Keratinocyte (primary cell): ENCODE measurements at regions not wholly inside any gene's neighbourhood (a gene's known extent, or its start where the extent isn't known, plus 50 kb on each side); places are given as distances from the start of the nearest gene placed in this dataset.

Experiments
- DNase-seq: peaks from one replicate; pipeline ENCODE4 v3.0.0-alpha.2; 2011; ENCODE audit warnings: low read depth, missing footprints, low spot score
- FAIRE-seq: peaks from 2 replicates; lab custom pipeline; 2011; peaks lifted over from hg19 to GRCh38; lab: Jason Lieb, UNC
- H2AFZ ChIP-seq: 2 replicates; pipeline ENCODE4 v1.6.0; 2012; ENCODE audit warnings: low read length, control low read depth, inconsistent platforms; ENCODE audit not compliant: control insufficient read depth
- H3K27ac ChIP-seq: 2 replicates; pipeline ENCODE4 v1.5.1; 2011; ENCODE audit warnings: low read length; ENCODE audit not compliant: control insufficient read depth, insufficient read depth
- H3K27me3 ChIP-seq: 3 replicates; pipeline ENCODE4 v1.6.0; 2011; ENCODE audit warnings: low read length; ENCODE audit not compliant: control insufficient read depth, insufficient read depth; ENCODE audit errors: extremely low read depth
- H3K36me3 ChIP-seq, 2 experiments: 2 replicates in 1 of 2; 3 replicates in 1 of 2; pipeline ENCODE4 v1.5.1; 2011; ENCODE audit warnings: low read length in 2 of 2, mild to moderate bottlenecking in 1 of 2; ENCODE audit not compliant: control insufficient read depth in 2 of 2, insufficient read depth in 2 of 2; ENCODE audit errors: extremely low read depth in 1 of 2
- H3K4me1 ChIP-seq: 3 replicates; pipeline ENCODE4 v1.5.1; 2011; ENCODE audit warnings: low read length; ENCODE audit not compliant: control insufficient read depth, insufficient read depth; ENCODE audit errors: extremely low read depth
- H3K4me2 ChIP-seq: 3 replicates; pipeline ENCODE4 v1.6.0; 2011; ENCODE audit warnings: low read depth, low read length; ENCODE audit not compliant: control insufficient read depth, insufficient read depth; ENCODE audit errors: extremely low read depth
- H3K4me3 ChIP-seq, 3 experiments: fragments of 200-600 bp in 1 of 3; sonication (generic) in 1 of 3; 2 replicates in 2 of 3; 3 replicates in 1 of 3; pipeline ENCODE4 v1.5.1; 2011 to 2016; ENCODE audit warnings: low read length in 3 of 3, mild to moderate bottlenecking in 3 of 3, control low read depth in 2 of 3, inconsistent platforms in 1 of 3, low read depth in 1 of 3, mixed read lengths in 1 of 3, mixed run types in 1 of 3, moderate library complexity in 1 of 3; ENCODE audit not compliant: control insufficient read depth in 2 of 3, insufficient read depth in 2 of 3; ENCODE audit errors: extremely low read depth in 1 of 3
- H3K79me2 ChIP-seq: 2 replicates; pipeline ENCODE4 v1.6.0; 2012; ENCODE audit warnings: low read length; ENCODE audit not compliant: control insufficient read depth, insufficient read depth
- H3K9ac ChIP-seq: 3 replicates; pipeline ENCODE4 v1.6.0; 2011; ENCODE audit warnings: low read length; ENCODE audit not compliant: control insufficient read depth, insufficient read depth; ENCODE audit errors: extremely low read depth
- H3K9me1 ChIP-seq: 3 replicates; pipeline ENCODE4 v1.6.0; 2011; ENCODE audit warnings: low read length; ENCODE audit not compliant: control insufficient read depth, insufficient read depth; ENCODE audit errors: extremely low read depth
- H3K9me3 ChIP-seq: 2 replicates; pipeline ENCODE4 v1.5.1; 2012; ENCODE audit warnings: low read depth, low read length; ENCODE audit not compliant: control insufficient read depth
- H4K20me1 ChIP-seq: 3 replicates; pipeline ENCODE4 v1.6.0; 2011; ENCODE audit warnings: low read length; ENCODE audit not compliant: control insufficient read depth, insufficient read depth; ENCODE audit errors: extremely low read depth
- EZH2 ChIP-seq: IDR thresholded peaks from one replicate; pipeline ENCODE4 v1.6.1; 2012; ENCODE audit warnings: inconsistent platforms, mild to moderate bottlenecking, low read length, moderate library complexity
- dilution Hi-C: fragments of 300-500 bp; cut with MboI; formaldehyde crosslinking; loops from one replicate; pipeline ENCODE4 v1.7.0; 2020; ENCODE audit warnings: low sequenced_read_pairs; ENCODE audit not compliant: extremely low pct_ligation_motif_present
- TF ChIP-seq, protein P1 (sequence below), 3 experiments: IDR thresholded peaks in 1 of 3; conservative IDR thresholded peaks in 1 of 3; optimal IDR thresholded peaks in 1 of 3; 2 replicates in 2 of 3; 3 replicates in 1 of 3; pipeline versions ENCODE3 to v1.5.1; 2011; ENCODE audit warnings: low read length in 3 of 3, mild to moderate bottlenecking in 3 of 3, moderate library complexity in 2 of 3, control low read depth in 1 of 3, inconsistent platforms in 1 of 3; ENCODE audit not compliant: insufficient read depth in 2 of 3; ENCODE audit errors: extremely low read depth in 1 of 3

DNA sequence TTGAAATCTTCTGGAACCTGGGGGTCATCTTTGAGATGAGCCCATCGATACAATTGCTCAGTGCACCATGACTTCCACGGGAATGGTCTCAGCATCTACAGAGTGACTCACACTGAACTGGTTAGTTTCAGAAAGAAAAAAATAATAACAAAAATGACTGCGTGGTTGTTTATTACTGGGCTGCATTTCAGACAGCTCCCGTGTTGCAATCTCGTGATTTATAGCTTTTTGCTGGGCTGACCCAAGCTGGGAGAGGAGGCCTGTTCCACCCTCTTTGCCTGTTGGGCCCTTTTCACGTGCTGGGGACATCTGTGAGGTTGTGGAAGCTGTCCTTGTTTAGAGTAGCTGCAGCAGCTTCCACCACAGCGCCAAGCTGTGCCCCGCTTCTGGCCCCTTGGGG lies 225.5 kb downstream of the BMP7 start:
- TF ChIP-seq, protein P1, sequence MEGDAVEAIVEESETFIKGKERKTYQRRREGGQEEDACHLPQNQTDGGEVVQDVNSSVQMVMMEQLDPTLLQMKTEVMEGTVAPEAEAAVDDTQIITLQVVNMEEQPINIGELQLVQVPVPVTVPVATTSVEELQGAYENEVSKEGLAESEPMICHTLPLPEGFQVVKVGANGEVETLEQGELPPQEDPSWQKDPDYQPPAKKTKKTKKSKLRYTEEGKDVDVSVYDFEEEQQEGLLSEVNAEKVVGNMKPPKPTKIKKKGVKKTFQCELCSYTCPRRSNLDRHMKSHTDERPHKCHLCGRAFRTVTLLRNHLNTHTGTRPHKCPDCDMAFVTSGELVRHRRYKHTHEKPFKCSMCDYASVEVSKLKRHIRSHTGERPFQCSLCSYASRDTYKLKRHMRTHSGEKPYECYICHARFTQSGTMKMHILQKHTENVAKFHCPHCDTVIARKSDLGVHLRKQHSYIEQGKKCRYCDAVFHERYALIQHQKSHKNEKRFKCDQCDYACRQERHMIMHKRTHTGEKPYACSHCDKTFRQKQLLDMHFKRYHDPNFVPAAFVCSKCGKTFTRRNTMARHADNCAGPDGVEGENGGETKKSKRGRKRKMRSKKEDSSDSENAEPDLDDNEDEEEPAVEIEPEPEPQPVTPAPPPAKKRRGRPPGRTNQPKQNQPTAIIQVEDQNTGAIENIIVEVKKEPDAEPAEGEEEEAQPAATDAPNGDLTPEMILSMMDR (optimal IDR thresholded peaks at IDR 0.05 in 1 of 3, IDR thresholded peaks at IDR 0.05 in 1 of 3, conservative IDR thresholded peaks at IDR 0.05 in 1 of 3; ENCODE audit: extremely low read depth in 1 of 3, insufficient read depth in 2 of 3, low read length in 3 of 3) = no peak
- TF ChIP-seq EZH2 = no peak
- Histone ChIP-seq H4K20me1 (no peaks in the 10 kb centered on the region), H3K4me2 (peak overlapping the region; percentile 20), H3K79me2 (no peaks in the 10 kb centered on the region), H3K9ac (peak overlapping the region; percentile 42), H3K9me3 (no peaks in the 10 kb centered on the region), H3K4me1 (peaks cover 48% of the 10 kb centered on the region), H3K36me3 (no peaks in the 10 kb centered on the region), H2AFZ (peak overlapping the region; percentile 49), H3K27ac (peak overlapping the region; percentile 64), H3K27me3 (no peaks in the 10 kb centered on the region), H3K4me3 (no peak overlapping the region), H3K9me1 (no peaks in the 10 kb centered on the region)
- DNase-seq = no peak
- FAIRE-seq = peak; percentile 44
- dilution Hi-C loops = no loop called here

DNA sequence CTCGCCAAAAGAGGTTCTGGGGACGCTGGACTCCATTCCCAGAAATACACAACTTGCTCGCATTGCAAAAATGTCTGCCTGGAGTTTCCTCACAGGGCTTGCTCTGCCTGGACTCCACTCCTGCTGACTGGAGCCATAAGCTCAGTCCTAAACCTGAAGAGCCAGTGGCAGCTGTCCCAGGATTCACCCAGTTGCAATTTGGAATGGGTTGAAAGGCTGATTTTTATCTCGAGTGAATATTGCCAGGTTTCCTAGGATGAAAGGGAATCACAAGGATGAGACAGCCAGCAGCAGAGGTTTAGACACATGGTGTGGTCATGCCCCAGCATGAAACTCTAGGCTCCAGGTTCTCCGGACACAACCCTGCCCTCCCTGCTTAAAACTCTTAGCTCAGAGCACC lies 223.3 kb downstream of the BMP7 start:
- dilution Hi-C loops = no loop called here
- peak; percentile 83 for FAIRE-seq
- no peaks in the 10 kb centered on the region for H4K20me1 ChIP-seq
- DNase-seq = no peak
- peaks cover 51% of the 10 kb centered on the region for H3K4me1 ChIP-seq
- no peaks in the 10 kb centered on the region for H3K27me3 ChIP-seq
- no peaks in the 10 kb centered on the region for H3K36me3 ChIP-seq
- TF ChIP-seq, protein P1 (optimal IDR thresholded peaks at IDR 0.05 in 1 of 3, IDR thresholded peaks at IDR 0.05 in 1 of 3, conservative IDR thresholded peaks at IDR 0.05 in 1 of 3; ENCODE audit: extremely low read depth in 1 of 3, insufficient read depth in 2 of 3, low read length in 3 of 3) = no peak
- no peak for TF ChIP-seq EZH2
- H3K4me3 ChIP-seq = peak overlapping the region in 1 of 3 experiments; percentile 11
- H3K9me3 ChIP-seq = no peaks in the 10 kb centered on the region
- peak overlapping the region; percentile 4 for H3K9ac ChIP-seq
- peak overlapping the region; percentile 60 for H3K4me2 ChIP-seq
- H3K27ac ChIP-seq = peak overlapping the region; percentile 45
- H2AFZ ChIP-seq = peak overlapping the region; percentile 29
- no peaks in the 10 kb centered on the region for H3K79me2 ChIP-seq
- no peaks in the 10 kb centered on the region for H3K9me1 ChIP-seq
